Ovary (tissue), 3 donors: ENCODE measurements at regions not wholly inside any gene's neighbourhood (a gene's known extent, or its start where the extent isn't known, plus 50 kb on each side); places are given as distances from the start of the nearest gene placed in this dataset.

Experiments
- CTCF ChIP-seq, 3 donors: fragments of 450-650 bp in 2 of 3; fragments of 200-600 bp in 1 of 3; IDR thresholded peaks; one replicate each; pipeline versions ENCODE4 v1.5.1 to v1.8.0; 2016 to 2022; ENCODE audit warnings: antibody characterized with exemption in 3 of 3, mild to moderate bottlenecking in 1 of 3
- EP300 ChIP-seq: sonication (generic); formaldehyde crosslinking; IDR thresholded peaks from one replicate; pipeline ENCODE4 v1.6.1; 2017; ENCODE audit warnings: antibody characterized with exemption
- POLR2A ChIP-seq: fragments of 450-650 bp; IDR thresholded peaks from one replicate; pipeline ENCODE4 v1.6.1; 2017; ENCODE audit warnings: antibody characterized with exemption, mild to moderate bottlenecking, moderate library complexity
- donor health status: DM: no; HTN: no; CAD: no.

DNA sequence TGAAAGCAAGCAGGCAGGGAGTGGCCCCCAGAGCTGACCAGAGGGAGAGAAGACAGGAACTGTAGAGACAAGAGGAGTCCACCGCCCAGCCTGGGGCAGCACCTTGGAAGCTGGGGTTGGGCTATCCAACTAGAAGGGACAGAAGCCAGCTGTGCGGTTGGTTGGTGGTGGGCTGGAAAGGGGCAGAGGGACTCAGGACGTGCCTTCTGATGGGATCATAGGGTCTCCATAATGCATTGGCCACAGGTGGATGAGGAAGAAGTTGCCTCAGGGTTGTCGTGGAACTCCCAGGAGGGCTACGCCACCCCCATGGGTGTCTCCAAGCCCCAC is 114.0 kb upstream of the RET start:
- no peak for TF ChIP-seq CTCF (IDR thresholded peaks at IDR 0.05)
- TF ChIP-seq POLR2A = no peak
- TF ChIP-seq EP300 = no peak
